HepG2 (cell line): ENCODE measurements at regions not wholly inside any gene's neighbourhood (a gene's known extent, or its start where the extent isn't known, plus 50 kb on each side); places are given as distances from the start of the nearest gene placed in this dataset.

Source experiments
- ATAC-seq: fragments of 200-7000 bp; cut with Tn5 transposase; 3 replicates; pipeline ENCODE4 v1.9.1; 2020; ENCODE audit warnings: mild to moderate bottlenecking, moderate library complexity
- BruUV-seq: library from RNA; stranded (reverse); fragments of 400-500 nt; replicated peaks from 2 replicates; lab custom pipeline; 2021; lab: Mats Ljungman, UMichigan
- CTCF ChIA-PET: fragments of 300-600 bp; formaldehyde crosslinking; extraction: SDS; loops from one replicate; lab custom pipeline; 2021; ENCODE audit warnings: low total read pairs, inconsistent platforms, low intra/inter-chr PET ratio; lab: Yijun Ruan, JAX
- POLR2A ChIA-PET: fragments of 350-600 bp; sonication (Branson Sonifier 250); formaldehyde crosslinking; loops from one replicate; lab custom pipeline; 2020; ENCODE audit warnings: antibody characterized with exemption, inconsistent platforms; lab: Yijun Ruan, JAX
- DNase-seq: peaks from one replicate; pipeline ENCODE4 v3.0.0-alpha.2; 2015; ENCODE audit warnings: low spot score
- FAIRE-seq: peaks from 3 replicates; lab custom pipeline; 2011; peaks lifted over from hg19 to GRCh38; lab: Jason Lieb, UNC
- H2AFZ ChIP-seq: one replicate; pipeline ENCODE4 v1.6.1; 2011; ENCODE audit warnings: low read length, inconsistent platforms
- H3K27ac ChIP-seq: fragments of 300-600 bp; 3 replicates; pipeline ENCODE4 v1.8.0; 2011; ENCODE audit warnings: mixed run types, mild to moderate bottlenecking, mixed read lengths, low read length, inconsistent platforms; ENCODE audit not compliant: insufficient read depth; ENCODE audit errors: extremely low read length
- H3K27me3 ChIP-seq, 2 experiments: fragments of 200-600 bp in 1 of 2; 2 replicates in 1 of 2; 3 replicates in 1 of 2; pipeline versions ENCODE4 v1.6.0 to v1.8.0; 2011; ENCODE audit warnings: low read length in 2 of 2, mild to moderate bottlenecking in 2 of 2, moderate library complexity in 2 of 2, inconsistent platforms in 1 of 2; ENCODE audit not compliant: insufficient read depth in 2 of 2, control insufficient read depth in 1 of 2
- H3K36me3 ChIP-seq, 2 experiments: fragments of 200-600 bp in 1 of 2; replicated peaks in 1 of 2; 2 replicates in 1 of 2; 3 replicates in 1 of 2; pipeline versions ENCODE4 v1.5.1 to v1.8.0; 2011; ENCODE audit warnings: low read length in 2 of 2, inconsistent platforms in 1 of 2; ENCODE audit not compliant: insufficient read depth in 2 of 2, control insufficient read depth in 1 of 2
- H3K4me1 ChIP-seq: 2 replicates; pipeline ENCODE4 v1.5.1; 2012; ENCODE audit warnings: low read length, inconsistent platforms; ENCODE audit not compliant: insufficient read depth
- H3K4me2 ChIP-seq: 2 replicates; pipeline ENCODE4 v1.6.0; 2011; ENCODE audit warnings: low read depth, low read length, inconsistent platforms
- H3K4me3 ChIP-seq, 3 experiments: fragments of 200-600 bp in 1 of 3; sonication (generic), shearing (Covaris generic) in 1 of 3; replicated peaks in 1 of 3; 2 replicates each; pipeline ENCODE4 v1.5.1; 2011 to 2016; ENCODE audit warnings: low read length in 3 of 3, inconsistent platforms in 2 of 3, low read depth in 2 of 3, mild to moderate bottlenecking in 2 of 3, control low read depth in 1 of 3, mixed read lengths in 1 of 3; ENCODE audit not compliant: insufficient read depth in 1 of 3
- H3K79me2 ChIP-seq: one replicate; pipeline ENCODE4 v1.6.1; 2011; ENCODE audit warnings: low read length, inconsistent platforms; ENCODE audit not compliant: insufficient read depth
- H3K9ac ChIP-seq: 2 replicates; pipeline ENCODE4 v1.6.0; 2011; ENCODE audit warnings: mild to moderate bottlenecking, low read depth, low read length, inconsistent platforms; ENCODE audit not compliant: insufficient read depth
- H3K9me3 ChIP-seq: 2 replicates; pipeline ENCODE4 v1.5.1; 2012; ENCODE audit warnings: mild to moderate bottlenecking, low read length
- H4K20me1 ChIP-seq: 2 replicates; pipeline ENCODE4 v1.6.0; 2011; ENCODE audit warnings: inconsistent platforms, mild to moderate bottlenecking, low read length, moderate library complexity; ENCODE audit not compliant: insufficient read depth
- AKNA ChIP-seq: sonication (generic); formaldehyde crosslinking; IDR thresholded peaks from 2 replicates; pipeline ENCODE4 v1.4.0; 2020; ENCODE audit warnings: missing genetic modification reagents, borderline replicate concordance
- CBX2 ChIP-seq, 2 experiments: fragments of 200-600 bp in 1 of 2; sonication (generic); formaldehyde crosslinking in 1 of 2; IDR thresholded peaks; 2 replicates each; pipeline versions ENCODE4 v1.7.0 to v1.8.1; 2018 to 2022; ENCODE audit warnings: low read depth in 2 of 2, low read length in 1 of 2, mild to moderate bottlenecking in 1 of 2, missing genetic modification reagents in 1 of 2
- HBP1 ChIP-seq: IDR thresholded peaks from 2 replicates; pipeline ENCODE4 v1.6.1; 2016; ENCODE audit warnings: low read depth, control low read depth
- MATR3 ChIP-seq: sonication (generic); formaldehyde crosslinking; IDR thresholded peaks from 2 replicates; pipeline ENCODE4 v1.4.0; 2020; ENCODE audit warnings: missing genetic modification reagents
- MXD4 ChIP-seq: IDR thresholded peaks from 2 replicates; pipeline ENCODE4 v1.6.1; 2016; ENCODE audit warnings: mild to moderate bottlenecking, missing biosample characterization, missing genetic modification reagents
- NFE2 ChIP-seq: sonication (generic); formaldehyde crosslinking; IDR thresholded peaks from 2 replicates; pipeline ENCODE4 v1.4.0; 2020; ENCODE audit warnings: missing genetic modification reagents
- POGZ ChIP-seq: sonication (generic); formaldehyde crosslinking; IDR thresholded peaks from 2 replicates; pipeline ENCODE4 v1.4.0; 2020; ENCODE audit warnings: mild to moderate bottlenecking, missing genetic modification reagents
- RFXAP ChIP-seq: sonication (generic); formaldehyde crosslinking; IDR thresholded peaks from 2 replicates; pipeline ENCODE4 v1.4.0; 2020; ENCODE audit warnings: missing genetic modification reagents, borderline replicate concordance
- ZFP91 ChIP-seq: sonication (generic); formaldehyde crosslinking; IDR thresholded peaks from 2 replicates; pipeline ENCODE4 v1.9.0; 2022; ENCODE audit warnings: missing genetic modification reagents, mild to moderate bottlenecking, borderline replicate concordance
- ZFX ChIP-seq: sonication (generic); formaldehyde crosslinking; IDR thresholded peaks from 2 replicates; pipeline ENCODE4 v1.4.0; 2020; ENCODE audit warnings: mild to moderate bottlenecking, low read depth, missing genetic modification reagents, moderate library complexity
- ZNF143 ChIP-seq: sonication (generic); formaldehyde crosslinking; IDR thresholded peaks from 2 replicates; pipeline ENCODE4 v1.4.0; 2020; ENCODE audit warnings: missing genetic modification reagents
- ZNF552 ChIP-seq: sonication (generic); formaldehyde crosslinking; IDR thresholded peaks from 2 replicates; pipeline ENCODE4 v1.9.0; 2022; ENCODE audit warnings: missing genetic modification reagents, mild to moderate bottlenecking, borderline replicate concordance
- ZNF776 ChIP-seq: sonication (generic); formaldehyde crosslinking; IDR thresholded peaks from 2 replicates; pipeline ENCODE4 v1.4.0; 2020; ENCODE audit warnings: mild to moderate bottlenecking, missing genetic modification reagents
- ZSCAN5A ChIP-seq: sonication (generic); formaldehyde crosslinking; IDR thresholded peaks from 2 replicates; pipeline ENCODE4 v1.8.0; 2022; ENCODE audit warnings: mild to moderate bottlenecking, missing genetic modification reagents, borderline replicate concordance
- WGBS: methylation state at CpG from one replicate; pipeline ENCODE4 v1.1.6; 2017; ENCODE audit warnings: low lambda C conversion rate; 5-methylcytosine and 5-hydroxymethylcytosine counted together
- in situ Hi-C: cut with HindIII; loops from 2 replicates; pipeline ENCODE4 v1.10.0; 2017; ENCODE audit warnings: low pct_unique_long_range_greater_than_20kb; ENCODE audit not compliant: extremely low pct_ligation_motif_present
- intact Hi-C: fragments of 100-400 bp; cut with micrococcal nuclease; formaldehyde crosslinking; loops from one replicate; pipeline ENCODE4 v1.10.0; 2022; ENCODE audit not compliant: unreplicated experiment

GRCh38 chr17:28256370-28256769 lies 62.6 kb upstream of the TMEM97 start:
- intact Hi-C loops, result no loop called here
- ChIA-PET CTCF (no interaction called here), POLR2A (no interaction called here)
- H3K4me1 ChIP-seq, result peaks cover 55% of the 10 kb centered on the region
- WGBS, result 51% methylated on average over 7 of the region's 14 CpGs
- H3K4me3 ChIP-seq, result no peak overlapping the region
- no peaks in the 10 kb centered on the region for H4K20me1 ChIP-seq
- no peaks in the 10 kb centered on the region for H3K79me2 ChIP-seq
- no peaks in the 10 kb centered on the region for H3K27me3 ChIP-seq
- H3K4me2 ChIP-seq, result no peak overlapping the region
- BruUV-seq, result no TSS peak
- no peak for ATAC-seq
- no peak for FAIRE-seq
- no peak overlapping the region for H2AFZ ChIP-seq
- no peak for DNase-seq
- no peak overlapping the region for H3K27ac ChIP-seq
- in situ Hi-C loops, result no loop called here
- no peak overlapping the region for H3K9ac ChIP-seq
- H3K9me3 ChIP-seq, result no peaks in the 10 kb centered on the region
- H3K36me3 ChIP-seq, result no peaks in the 10 kb centered on the region
- no peak for TF ChIP-seq ZNF776 (CRISPR knock-in tag)
- TF ChIP-seq CBX2 (IDR thresholded peaks at IDR 0.05; ENCODE audit: low read depth, low read length), result no peak
- TF ChIP-seq CBX2 (CRISPR knock-in tag; IDR thresholded peaks at IDR 0.05; ENCODE audit: low read depth), result no peak
- no peak for TF ChIP-seq ZFP91
- TF ChIP-seq ZSCAN5A (CRISPR knock-in tag), result no peak
- TF ChIP-seq MATR3 (CRISPR knock-in tag), result no peak
- TF ChIP-seq AKNA (CRISPR knock-in tag), result no peak
- no peak for TF ChIP-seq ZNF552 (CRISPR knock-in tag)
- no peak for TF ChIP-seq HBP1
- no peak for TF ChIP-seq NFE2 (CRISPR knock-in tag)
- TF ChIP-seq ZNF143 (CRISPR knock-in tag), result no peak
- TF ChIP-seq POGZ (CRISPR knock-in tag), result no peak
- no peak for TF ChIP-seq RFXAP (CRISPR knock-in tag)
- no peak for TF ChIP-seq ZFX
- TF ChIP-seq MXD4, result no peak
